Upper lobe of left lung (tissue), 4 donors: ENCODE measurements at regions not wholly inside any gene's neighbourhood (a gene's known extent, or its start where the extent isn't known, plus 50 kb on each side); places are given as distances from the start of the nearest gene placed in this dataset.

Experiments used
- POLR2A ChIP-seq, 4 donors: fragments of 450-650 bp; IDR thresholded peaks; one replicate each; pipeline ENCODE4 v1.5.1; 2016 to 2017; ENCODE audit warnings: antibody characterized with exemption in 4 of 4, mild to moderate bottlenecking in 2 of 4
- POLR2AphosphoS5 ChIP-seq, 2 donors: sonication (generic); formaldehyde crosslinking; IDR thresholded peaks; one replicate each; pipeline ENCODE4 v1.5.1; 2017; ENCODE audit warnings: antibody characterized with exemption in 2 of 2
- TF ChIP-seq, protein P1 (sequence below), 6 experiments: fragments of 450-650 bp in 4 of 6; fragments of 200-600 bp in 2 of 6; sonication (generic) in 2 of 6; IDR thresholded peaks; one replicate each; pipeline ENCODE4 v1.5.1; 2016 to 2019; ENCODE audit warnings: antibody characterized with exemption in 6 of 6

DNA sequence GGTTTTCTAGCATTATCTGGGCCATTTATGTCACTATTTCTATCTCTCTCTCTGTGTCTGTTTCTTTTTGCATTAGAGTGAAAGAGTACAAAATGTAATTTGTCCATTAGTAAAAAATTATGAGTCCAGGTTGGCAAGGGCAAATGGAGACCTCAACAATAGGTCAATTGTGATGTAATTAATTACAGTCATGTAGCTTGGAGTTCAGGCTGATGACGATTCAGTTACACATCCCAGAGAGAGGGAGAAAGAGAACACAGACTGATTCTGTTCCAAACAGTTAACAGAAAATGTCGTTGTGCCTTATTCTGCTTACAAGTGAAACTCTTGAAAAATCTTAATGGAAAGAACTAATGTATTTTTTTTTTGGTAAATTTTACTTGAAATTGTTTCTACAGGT, 83.3 kb downstream of the ATXN7L3B start:
- TF ChIP-seq, protein P1, sequence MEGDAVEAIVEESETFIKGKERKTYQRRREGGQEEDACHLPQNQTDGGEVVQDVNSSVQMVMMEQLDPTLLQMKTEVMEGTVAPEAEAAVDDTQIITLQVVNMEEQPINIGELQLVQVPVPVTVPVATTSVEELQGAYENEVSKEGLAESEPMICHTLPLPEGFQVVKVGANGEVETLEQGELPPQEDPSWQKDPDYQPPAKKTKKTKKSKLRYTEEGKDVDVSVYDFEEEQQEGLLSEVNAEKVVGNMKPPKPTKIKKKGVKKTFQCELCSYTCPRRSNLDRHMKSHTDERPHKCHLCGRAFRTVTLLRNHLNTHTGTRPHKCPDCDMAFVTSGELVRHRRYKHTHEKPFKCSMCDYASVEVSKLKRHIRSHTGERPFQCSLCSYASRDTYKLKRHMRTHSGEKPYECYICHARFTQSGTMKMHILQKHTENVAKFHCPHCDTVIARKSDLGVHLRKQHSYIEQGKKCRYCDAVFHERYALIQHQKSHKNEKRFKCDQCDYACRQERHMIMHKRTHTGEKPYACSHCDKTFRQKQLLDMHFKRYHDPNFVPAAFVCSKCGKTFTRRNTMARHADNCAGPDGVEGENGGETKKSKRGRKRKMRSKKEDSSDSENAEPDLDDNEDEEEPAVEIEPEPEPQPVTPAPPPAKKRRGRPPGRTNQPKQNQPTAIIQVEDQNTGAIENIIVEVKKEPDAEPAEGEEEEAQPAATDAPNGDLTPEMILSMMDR (IDR thresholded peaks at IDR 0.05), result no peak
- TF ChIP-seq POLR2A (IDR thresholded peaks at IDR 0.05) (no peak), POLR2AphosphoS5 (IDR thresholded peaks at IDR 0.05) (no peak)
